SK-N-SH (cell line): ENCODE measurements at regions not wholly inside any gene's neighbourhood (a gene's known extent, or its start where the extent isn't known, plus 50 kb on each side); places are given as distances from the start of the nearest gene placed in this dataset.

Source experiments
- CTCF ChIA-PET: fragments of 300-600, 350-600 bp; formaldehyde crosslinking; extraction: SDS; loops from one replicate; lab custom pipeline; 2021; lab: Yijun Ruan, JAX
- POLR2A ChIA-PET: fragments of 350-600 bp; sonication (Branson Sonifier 250); formaldehyde crosslinking; extraction: SDS; loops from one replicate; lab custom pipeline; 2020; ENCODE audit warnings: antibody characterized with exemption, inconsistent platforms; lab: Yijun Ruan, JAX
- DNase-seq: peaks from one replicate; pipeline ENCODE4 v3.0.0; 2012
- H2AFZ ChIP-seq: fragments of 200-600 bp; sonication (generic); 2 replicates; pipeline ENCODE4 v1.8.1; 2016; ENCODE audit warnings: antibody characterized with exemption, mild to moderate bottlenecking, low read depth
- H3F3A ChIP-seq: fragments of 200-600 bp; sonication (generic); replicated peaks from 2 replicates; pipeline ENCODE3; 2016; ENCODE audit warnings: antibody characterized with exemption, mild to moderate bottlenecking; ENCODE audit not compliant: insufficient read depth
- H3K27ac ChIP-seq, 2 experiments: fragments of 200-500 bp in 1 of 2; fragments of 200-600 bp in 1 of 2; sonication (Bioruptor generic) in 1 of 2; sonication (generic), shearing (Covaris generic) in 1 of 2; 2 replicates each; pipeline versions ENCODE4 v1.5.1 to v1.6.1; 2014 to 2016; ENCODE audit warnings: low read depth in 2 of 2, inconsistent platforms in 1 of 2, low read length in 1 of 2, mild to moderate bottlenecking in 1 of 2, mixed read lengths in 1 of 2
- H3K27me3 ChIP-seq: fragments of 200-600 bp; sonication (generic), shearing (Covaris generic); 2 replicates; pipeline ENCODE4 v1.6.1; 2016; ENCODE audit warnings: mixed run types; ENCODE audit not compliant: insufficient read depth
- H3K36me3 ChIP-seq, 2 experiments: fragments of 200-500 bp in 1 of 2; fragments of 200-600 bp in 1 of 2; sonication (Bioruptor generic) in 1 of 2; sonication (generic) in 1 of 2; replicated peaks in 1 of 2; 2 replicates each; pipeline versions ENCODE3 to v1.5.1; 2014 to 2016; ENCODE audit warnings: low read length in 1 of 2, mild to moderate bottlenecking in 1 of 2; ENCODE audit not compliant: insufficient read depth in 2 of 2, control insufficient read depth in 1 of 2
- H3K4me1 ChIP-seq, 2 experiments: fragments of 200-500 bp in 1 of 2; fragments of 200-600 bp in 1 of 2; sonication (Bioruptor generic) in 1 of 2; sonication (generic), shearing (Covaris generic) in 1 of 2; 2 replicates each; pipeline versions ENCODE4 v1.5.1 to v1.6.1; 2014 to 2016; ENCODE audit warnings: low read depth in 1 of 2, low read length in 1 of 2, mixed run types in 1 of 2; ENCODE audit not compliant: insufficient read depth in 2 of 2, control insufficient read depth in 1 of 2
- H3K4me2 ChIP-seq: fragments of 200-600 bp; sonication (generic), shearing (Covaris generic); 2 replicates; pipeline ENCODE4 v1.6.1; 2017; ENCODE audit warnings: mixed run types
- H3K4me3 ChIP-seq, 2 experiments: fragments of 200-500 bp in 1 of 2; fragments of 200-600 bp in 1 of 2; sonication (Bioruptor generic) in 1 of 2; sonication (generic), shearing (Covaris generic) in 1 of 2; 2 replicates each; pipeline versions ENCODE4 v1.5.1 to v1.8.1; 2014 to 2016; ENCODE audit warnings: low read depth in 2 of 2, inconsistent platforms in 1 of 2, low read length in 1 of 2, mild to moderate bottlenecking in 1 of 2, mixed read lengths in 1 of 2, moderate library complexity in 1 of 2
- H3K79me2 ChIP-seq: fragments of 200-600 bp; sonication (generic); 2 replicates; pipeline ENCODE4 v1.8.1; 2017; ENCODE audit warnings: mild to moderate bottlenecking; ENCODE audit not compliant: insufficient read depth
- H3K9ac ChIP-seq: fragments of 200-600 bp; sonication (generic); 2 replicates; pipeline ENCODE4 v1.6.1; 2017; ENCODE audit warnings: mixed run types
- H3K9me2 ChIP-seq: fragments of 200-600 bp; sonication (generic); 2 replicates; pipeline ENCODE4 v1.6.1; 2017; ENCODE audit warnings: mixed run types
- H3K9me3 ChIP-seq: fragments of 200-600 bp; sonication (generic); 2 replicates; pipeline ENCODE4 v1.6.1; 2017; ENCODE audit warnings: mixed run types, mild to moderate bottlenecking, moderate library complexity
- H4K20me1 ChIP-seq: fragments of 200-600 bp; sonication (generic); 2 replicates; pipeline ENCODE4 v1.6.1; 2017; ENCODE audit warnings: mild to moderate bottlenecking, mixed run types; ENCODE audit not compliant: insufficient read depth
- ELF1 ChIP-seq: IDR thresholded peaks from 2 replicates; pipeline ENCODE4 v1.4.0; 2012
- EP300 ChIP-seq, 2 experiments: IDR thresholded peaks; 2 replicates each; pipeline versions ENCODE4 v1.4.0 to v1.6.1; 2012; ENCODE audit warnings: borderline replicate concordance in 1 of 2, low read depth in 1 of 2, low read length in 1 of 2
- FOXJ3 ChIP-seq: sonication (generic); formaldehyde crosslinking; IDR thresholded peaks from 2 replicates; pipeline ENCODE4 v1.5.1; 2020; ENCODE audit warnings: mild to moderate bottlenecking, missing genetic modification reagents
- FOXM1 ChIP-seq: IDR thresholded peaks from 2 replicates; pipeline ENCODE4 v1.4.0; 2012; ENCODE audit warnings: low read depth, mild to moderate bottlenecking
- GABPA ChIP-seq: IDR thresholded peaks from 2 replicates; pipeline ENCODE4 v1.4.0; 2012; ENCODE audit warnings: low read depth, mild to moderate bottlenecking
- GATA2 ChIP-seq: sonication (generic); formaldehyde crosslinking; IDR thresholded peaks from 2 replicates; pipeline ENCODE4 v1.5.0; 2020; ENCODE audit warnings: mild to moderate bottlenecking, missing genetic modification reagents
- MXI1 ChIP-seq: IDR thresholded peaks from 2 replicates; pipeline ENCODE4 v1.6.1; 2012; ENCODE audit warnings: mild to moderate bottlenecking, low read depth, low read length, improper control_type of control experiment
- NFIC ChIP-seq: IDR thresholded peaks from 2 replicates; pipeline ENCODE4 v1.4.0; 2012; ENCODE audit warnings: borderline replicate concordance
- POLR2AphosphoS5 ChIP-seq: IDR thresholded peaks from 2 replicates; pipeline ENCODE4 v1.6.1; 2012; ENCODE audit warnings: low read depth, low read length
- RAD21 ChIP-seq: IDR thresholded peaks from 2 replicates; pipeline ENCODE4 v1.6.1; 2012; ENCODE audit warnings: mild to moderate bottlenecking, low read length
- REST ChIP-seq: IDR thresholded peaks from 2 replicates; pipeline ENCODE4 v1.6.1; 2012; ENCODE audit warnings: mild to moderate bottlenecking, low read depth, low read length, moderate library complexity
- RXRA ChIP-seq: IDR thresholded peaks from 2 replicates; pipeline ENCODE4 v1.4.0; 2012; ENCODE audit warnings: low read depth, mild to moderate bottlenecking, borderline replicate concordance
- TCF12 ChIP-seq: IDR thresholded peaks from 2 replicates; pipeline ENCODE4 v1.4.0; 2012
- TEAD4 ChIP-seq: IDR thresholded peaks from 2 replicates; pipeline ENCODE4 v1.4.0; 2012; ENCODE audit warnings: mild to moderate bottlenecking, borderline replicate concordance; ENCODE audit not compliant: insufficient read depth
- USF2 ChIP-seq: fragments of 150-350 bp; IDR thresholded peaks from 2 replicates; pipeline ENCODE4 v1.6.1; 2017; ENCODE audit warnings: antibody characterized with exemption, low read length, low read depth, borderline replicate concordance
- WGBS: methylation state at CpG from one replicate; pipeline ENCODE4 v1.1.6; 2017; ENCODE audit warnings: low lambda C conversion rate; 5-methylcytosine and 5-hydroxymethylcytosine counted together
- TF ChIP-seq, protein P1 (sequence below): fragments of 200-600 bp; sonication (generic); IDR thresholded peaks from 2 replicates; pipeline ENCODE4 v1.6.1; 2017; ENCODE audit warnings: antibody characterized with exemption, mild to moderate bottlenecking, moderate library complexity
- TF ChIP-seq, protein P2 (sequence below): IDR thresholded peaks from 2 replicates; pipeline ENCODE4 v1.4.0; 2012; ENCODE audit warnings: low read depth, borderline replicate concordance

GRCh38 chr5:174455301-174455700 lies 269.1 kb upstream of the MSX2 start:
- H3K4me3 ChIP-seq: no peak overlapping the region
- WGBS: 56% methylated on average over 4 of the region's 4 CpGs
- no peaks in the 10 kb centered on the region for H3K36me3 ChIP-seq
- TF ChIP-seq GABPA (no peak), FOXJ3 (no peak), NFIC (no peak), GATA2 (CRISPR knock-in tag) (no peak), MXI1 (no peak), FOXM1 (no peak), EP300 (IDR thresholded peaks at IDR 0.05; ENCODE audit: borderline replicate concordance in 1 of 2, low read depth in 1 of 2, low read length in 1 of 2) (no peak), RXRA (no peak), ELF1 (no peak), RAD21 (no peak), TEAD4 (no peak), USF2 (no peak)
- TF ChIP-seq, protein P1, sequence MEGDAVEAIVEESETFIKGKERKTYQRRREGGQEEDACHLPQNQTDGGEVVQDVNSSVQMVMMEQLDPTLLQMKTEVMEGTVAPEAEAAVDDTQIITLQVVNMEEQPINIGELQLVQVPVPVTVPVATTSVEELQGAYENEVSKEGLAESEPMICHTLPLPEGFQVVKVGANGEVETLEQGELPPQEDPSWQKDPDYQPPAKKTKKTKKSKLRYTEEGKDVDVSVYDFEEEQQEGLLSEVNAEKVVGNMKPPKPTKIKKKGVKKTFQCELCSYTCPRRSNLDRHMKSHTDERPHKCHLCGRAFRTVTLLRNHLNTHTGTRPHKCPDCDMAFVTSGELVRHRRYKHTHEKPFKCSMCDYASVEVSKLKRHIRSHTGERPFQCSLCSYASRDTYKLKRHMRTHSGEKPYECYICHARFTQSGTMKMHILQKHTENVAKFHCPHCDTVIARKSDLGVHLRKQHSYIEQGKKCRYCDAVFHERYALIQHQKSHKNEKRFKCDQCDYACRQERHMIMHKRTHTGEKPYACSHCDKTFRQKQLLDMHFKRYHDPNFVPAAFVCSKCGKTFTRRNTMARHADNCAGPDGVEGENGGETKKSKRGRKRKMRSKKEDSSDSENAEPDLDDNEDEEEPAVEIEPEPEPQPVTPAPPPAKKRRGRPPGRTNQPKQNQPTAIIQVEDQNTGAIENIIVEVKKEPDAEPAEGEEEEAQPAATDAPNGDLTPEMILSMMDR: no peak
- TF ChIP-seq, protein P2, sequence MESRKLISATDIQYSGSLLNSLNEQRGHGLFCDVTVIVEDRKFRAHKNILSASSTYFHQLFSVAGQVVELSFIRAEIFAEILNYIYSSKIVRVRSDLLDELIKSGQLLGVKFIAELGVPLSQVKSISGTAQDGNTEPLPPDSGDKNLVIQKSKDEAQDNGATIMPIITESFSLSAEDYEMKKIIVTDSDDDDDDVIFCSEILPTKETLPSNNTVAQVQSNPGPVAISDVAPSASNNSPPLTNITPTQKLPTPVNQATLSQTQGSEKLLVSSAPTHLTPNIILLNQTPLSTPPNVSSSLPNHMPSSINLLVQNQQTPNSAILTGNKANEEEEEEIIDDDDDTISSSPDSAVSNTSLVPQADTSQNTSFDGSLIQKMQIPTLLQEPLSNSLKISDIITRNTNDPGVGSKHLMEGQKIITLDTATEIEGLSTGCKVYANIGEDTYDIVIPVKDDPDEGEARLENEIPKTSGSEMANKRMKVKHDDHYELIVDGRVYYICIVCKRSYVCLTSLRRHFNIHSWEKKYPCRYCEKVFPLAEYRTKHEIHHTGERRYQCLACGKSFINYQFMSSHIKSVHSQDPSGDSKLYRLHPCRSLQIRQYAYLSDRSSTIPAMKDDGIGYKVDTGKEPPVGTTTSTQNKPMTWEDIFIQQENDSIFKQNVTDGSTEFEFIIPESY: no peak
- no peaks in the 10 kb centered on the region; a peak in 1 of 4 replicates for H3K4me1 ChIP-seq
- no peaks in the 10 kb centered on the region for H3K79me2 ChIP-seq
- no peaks in the 10 kb centered on the region for H4K20me1 ChIP-seq
- H3K9me2 ChIP-seq: no peaks in the 10 kb centered on the region
- ChIA-PET CTCF (no interaction called here), POLR2A (no interaction called here)
- no peak overlapping the region for H3K9ac ChIP-seq
- no peaks in the 10 kb centered on the region for H3K9me3 ChIP-seq
- no peaks in the 10 kb centered on the region for H3K27me3 ChIP-seq
- no peak overlapping the region for H3K4me2 ChIP-seq
- H2AFZ ChIP-seq: no peak overlapping the region
- H3K27ac ChIP-seq: no peak overlapping the region
- no peaks in the 10 kb centered on the region for H3F3A ChIP-seq
- DNase-seq: no peak

DNA sequence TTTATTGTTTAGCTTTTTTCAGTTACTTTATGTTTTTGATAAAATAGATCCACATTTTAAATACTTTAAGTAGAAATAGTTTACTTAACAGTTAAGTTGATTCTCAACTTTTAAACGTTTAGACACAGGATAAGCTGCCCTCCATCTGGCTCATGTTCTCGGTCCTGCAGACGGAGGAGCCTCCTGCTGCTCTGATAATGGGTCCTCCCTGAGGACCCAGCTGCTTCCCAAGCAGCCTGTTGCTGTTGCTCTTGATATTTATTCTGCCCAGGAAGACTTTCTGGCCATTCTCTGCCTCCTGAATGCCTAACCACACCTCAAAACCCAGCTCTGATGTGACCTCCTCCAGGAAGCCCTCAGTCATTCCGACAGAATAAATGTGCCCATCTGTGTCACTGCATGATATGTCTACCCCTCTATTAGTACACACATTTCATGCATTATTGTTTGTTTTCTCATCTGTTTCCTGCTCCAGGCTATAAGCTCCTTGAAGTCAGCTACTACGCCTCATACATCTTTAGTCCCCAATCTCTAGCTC lies 267.2 kb upstream of the MSX2 start:
- Histone ChIP-seq H3K9me2 (no peaks in the 10 kb centered on the region), H3K36me3 (no peaks in the 10 kb centered on the region), H3K4me2 (no peak overlapping the region), H3K4me3 (no peak overlapping the region), H3K4me1 (no peaks in the 10 kb centered on the region; a peak in 1 of 4 replicates), H3K9me3 (no peaks in the 10 kb centered on the region), H3K79me2 (no peaks in the 10 kb centered on the region), H3F3A (no peaks in the 10 kb centered on the region), H3K27ac (no peak overlapping the region), H2AFZ (no peak overlapping the region), H4K20me1 (no peaks in the 10 kb centered on the region), H3K9ac (no peak overlapping the region), H3K27me3 (no peaks in the 10 kb centered on the region)
- no peak for TF ChIP-seq EP300 (IDR thresholded peaks at IDR 0.05; ENCODE audit: borderline replicate concordance in 1 of 2, low read depth in 1 of 2, low read length in 1 of 2)
- TF ChIP-seq REST: no peak
- no peak for TF ChIP-seq POLR2AphosphoS5
- TF ChIP-seq FOXM1: no peak
- no peak for TF ChIP-seq TCF12
- ChIA-PET POLR2A (no interaction called here), CTCF (interaction anchor here (0.8 kb wide), 1 partner anchor 122 kb away, joined by 3 read pairs; no protein-coding TSS in a partner anchor)
- DNase-seq: no peak
- WGBS: 34% methylated on average over 5 of the region's 5 CpGs
